ENCODE measurements at regions not wholly inside any gene's neighbourhood (a gene's known extent, or its start where the extent isn't known, plus 50 kb on each side); places are given as distances from the start of the nearest gene placed in this dataset.

- Histone ChIP-seq H3K4me2 (ENCODE audit: low read length) (no peak overlapping the region), H3K9me3 (ENCODE audit: control insufficient read depth, insufficient read depth, low read length) (no peaks in the 10 kb centered on the region), H3K79me2 (ENCODE audit: control insufficient read depth, low read length) (no peaks in the 10 kb centered on the region), H3K36me3 (ENCODE audit: control insufficient read depth, low read length) (no peaks in the 10 kb centered on the region), H3K27ac (ENCODE audit: low read depth, low read length) (no peak overlapping the region), H3F3A (ENCODE audit: control insufficient read depth, insufficient read depth) (no peaks in the 10 kb centered on the region), H3K27me3 (ENCODE audit: control insufficient read depth, low read length) (no peaks in the 10 kb centered on the region), H3K9me2 (replicated peaks; ENCODE audit: control insufficient read depth, low read length) (no peaks in the 10 kb centered on the region), H4K20me1 (ENCODE audit: control insufficient read depth, insufficient read depth, low read depth, low read length) (no peaks in the 10 kb centered on the region), H3K4me3 (ENCODE audit: low read length) (no peak overlapping the region), H3K4me1 (ENCODE audit: control insufficient read depth, low read length) (no peaks in the 10 kb centered on the region)
- TF ChIP-seq EZH2phosphoT487 (IDR thresholded peaks at IDR 0.05; ENCODE audit: borderline replicate concordance, low read length), result no peak
- no peak for TF ChIP-seq CTCF (IDR thresholded peaks at IDR 0.05; ENCODE audit: low read depth, low read length, poor library complexity, severe bottlenecking)
Observed at GRCh38 chr2:115904516-115904915, 1462.1 kb downstream of the DPP10 start.

- Histone ChIP-seq H3K27me3 (ENCODE audit: control insufficient read depth, low read length) (no peaks in the 10 kb centered on the region), H3K9me2 (replicated peaks; ENCODE audit: control insufficient read depth, low read length) (no peaks in the 10 kb centered on the region), H4K20me1 (ENCODE audit: control insufficient read depth, insufficient read depth, low read depth, low read length) (no peaks in the 10 kb centered on the region), H3K4me1 (ENCODE audit: control insufficient read depth, low read length) (no peaks in the 10 kb centered on the region), H3K4me3 (ENCODE audit: low read length) (no peak overlapping the region), H3K79me2 (ENCODE audit: control insufficient read depth, low read length) (no peaks in the 10 kb centered on the region), H3K9me3 (ENCODE audit: control insufficient read depth, insufficient read depth, low read length) (no peaks in the 10 kb centered on the region), H3K27ac (ENCODE audit: low read depth, low read length) (no peak overlapping the region), H3K4me2 (ENCODE audit: low read length) (no peak overlapping the region), H3F3A (ENCODE audit: control insufficient read depth, insufficient read depth) (no peaks in the 10 kb centered on the region), H3K36me3 (ENCODE audit: control insufficient read depth, low read length) (no peaks in the 10 kb centered on the region)
- no peak for TF ChIP-seq EZH2phosphoT487 (IDR thresholded peaks at IDR 0.05; ENCODE audit: borderline replicate concordance, low read length)
- TF ChIP-seq CTCF (IDR thresholded peaks at IDR 0.05; ENCODE audit: low read depth, low read length, poor library complexity, severe bottlenecking), result no peak
Observed at GRCh38 chr2:115908731-115909130, 1466.3 kb downstream of the DPP10 start.

- H3K4me2 ChIP-seq (ENCODE audit: low read length), result no peak overlapping the region
- H3F3A ChIP-seq (ENCODE audit: control insufficient read depth, insufficient read depth), result no peaks in the 10 kb centered on the region
- no peak overlapping the region for H3K27ac ChIP-seq (ENCODE audit: low read depth, low read length)
- H3K27me3 ChIP-seq (ENCODE audit: control insufficient read depth, low read length), result no peaks in the 10 kb centered on the region
- H3K9me2 ChIP-seq (replicated peaks; ENCODE audit: control insufficient read depth, low read length), result no peaks in the 10 kb centered on the region
- no peaks in the 10 kb centered on the region for H4K20me1 ChIP-seq (ENCODE audit: control insufficient read depth, insufficient read depth, low read depth, low read length)
- H3K79me2 ChIP-seq (ENCODE audit: control insufficient read depth, low read length), result no peaks in the 10 kb centered on the region
- no peak overlapping the region for H3K4me3 ChIP-seq (ENCODE audit: low read length)
- H3K36me3 ChIP-seq (ENCODE audit: control insufficient read depth, low read length), result no peaks in the 10 kb centered on the region
- H3K9me3 ChIP-seq (ENCODE audit: control insufficient read depth, insufficient read depth, low read length), result no peaks in the 10 kb centered on the region
- no peak for TF ChIP-seq EZH2phosphoT487 (IDR thresholded peaks at IDR 0.05; ENCODE audit: borderline replicate concordance, low read length)
- TF ChIP-seq CTCF (IDR thresholded peaks at IDR 0.05; ENCODE audit: low read depth, low read length, poor library complexity, severe bottlenecking), result no peak
- H3K4me1 ChIP-seq (ENCODE audit: control insufficient read depth, low read length), result no peaks in the 10 kb centered on the region
Observed at GRCh38 chr2:115910270-115910669, 1467.8 kb downstream of the DPP10 start.

- Histone ChIP-seq H3K9me3 (ENCODE audit: control insufficient read depth, insufficient read depth, low read length) (no peaks in the 10 kb centered on the region), H4K20me1 (ENCODE audit: control insufficient read depth, insufficient read depth, low read depth, low read length) (no peaks in the 10 kb centered on the region), H3K27me3 (ENCODE audit: control insufficient read depth, low read length) (no peaks in the 10 kb centered on the region), H3F3A (ENCODE audit: control insufficient read depth, insufficient read depth) (no peaks in the 10 kb centered on the region), H3K4me1 (ENCODE audit: control insufficient read depth, low read length) (no peaks in the 10 kb centered on the region), H3K4me2 (ENCODE audit: low read length) (no peak overlapping the region), H3K27ac (ENCODE audit: low read depth, low read length) (no peak overlapping the region), H3K4me3 (ENCODE audit: low read length) (no peak overlapping the region), H3K9me2 (replicated peaks; ENCODE audit: control insufficient read depth, low read length) (no peaks in the 10 kb centered on the region), H3K79me2 (ENCODE audit: control insufficient read depth, low read length) (no peaks in the 10 kb centered on the region), H3K36me3 (ENCODE audit: control insufficient read depth, low read length) (no peaks in the 10 kb centered on the region)
- TF ChIP-seq EZH2phosphoT487 (IDR thresholded peaks at IDR 0.05; ENCODE audit: borderline replicate concordance, low read length) (no peak), CTCF (IDR thresholded peaks at IDR 0.05; ENCODE audit: low read depth, low read length, poor library complexity, severe bottlenecking) (no peak)
Observed at GRCh38 chr2:115913921-115914320, 1471.5 kb downstream of the DPP10 start.
